GM23338 (cell line): ENCODE measurements at regions not wholly inside any gene's neighbourhood (a gene's known extent, or its start where the extent isn't known, plus 50 kb on each side); places are given as distances from the start of the nearest gene placed in this dataset.

Experiments used
- ATAC-seq: fragments of 200-7000 bp; cut with Tn5 transposase; 3 replicates; pipeline ENCODE4 v1.9.1; 2020
- DNase-seq: peaks from one replicate; pipeline ENCODE4 v3.0.0-alpha.2; 2015; ENCODE audit warnings: low spot score
- H2AFZ ChIP-seq: fragments of 200-600 bp; sonication (generic); 2 replicates; pipeline ENCODE4 v1.8.0; 2016; ENCODE audit warnings: antibody characterized with exemption, mild to moderate bottlenecking, moderate library complexity
- H3F3A ChIP-seq: fragments of 200-600 bp; sonication (generic); replicated peaks from 2 replicates; pipeline ENCODE4 v1.8.0; 2017; ENCODE audit warnings: antibody characterized with exemption, mixed run types, low read depth
- H3K27ac ChIP-seq: fragments of 200-600 bp; sonication (generic); 2 replicates; pipeline ENCODE4 v1.6.1; 2016; ENCODE audit warnings: low read depth
- H3K27me3 ChIP-seq: fragments of 200-600 bp; sonication (generic); 2 replicates; pipeline ENCODE4 v1.8.0; 2016; ENCODE audit warnings: mild to moderate bottlenecking, mixed run types, moderate library complexity; ENCODE audit not compliant: insufficient read depth
- H3K36me3 ChIP-seq: fragments of 200-600 bp; sonication (generic); 2 replicates; pipeline ENCODE4 v1.8.0; 2016; ENCODE audit warnings: mild to moderate bottlenecking; ENCODE audit not compliant: insufficient read depth
- H3K4me1 ChIP-seq: fragments of 200-600 bp; sonication (generic); 2 replicates; pipeline ENCODE4 v1.8.0; 2016; ENCODE audit warnings: mild to moderate bottlenecking, moderate library complexity; ENCODE audit not compliant: insufficient read depth
- H3K4me2 ChIP-seq: fragments of 200-600 bp; sonication (generic); 2 replicates; pipeline ENCODE4 v1.7.1; 2017; ENCODE audit warnings: mixed run types
- H3K4me3 ChIP-seq: fragments of 200-600 bp; sonication (generic); 2 replicates; pipeline ENCODE4 v1.6.1; 2016; ENCODE audit warnings: mixed run types
- H3K79me2 ChIP-seq: fragments of 200-600 bp; sonication (generic); replicated peaks from 2 replicates; pipeline ENCODE4 v1.8.0; 2017; ENCODE audit warnings: mild to moderate bottlenecking; ENCODE audit not compliant: insufficient read depth
- H3K9me2 ChIP-seq: fragments of 200-600 bp; sonication (generic); 2 replicates; pipeline ENCODE4 v1.8.0; 2017; ENCODE audit not compliant: insufficient read depth
- H4K20me1 ChIP-seq: fragments of 200-600 bp; sonication (generic); replicated peaks from 2 replicates; pipeline ENCODE4 v1.8.0; 2017; ENCODE audit warnings: mild to moderate bottlenecking; ENCODE audit not compliant: insufficient read depth
- H3K27ac Mint-ChIP-seq: 2 replicates; pipeline ENCODE4 v1.8.0; 2020; ENCODE audit warnings: inconsistent platforms, mild to moderate bottlenecking, moderate library complexity, mixed read lengths
- H3K27me3 Mint-ChIP-seq: 3 replicates; pipeline ENCODE4 v1.8.0; 2022; ENCODE audit warnings: low read depth, mild to moderate bottlenecking, moderate library complexity, mixed read lengths, inconsistent platforms; ENCODE audit not compliant: insufficient read depth, poor library complexity
- H3K36me3 Mint-ChIP-seq: 3 replicates; pipeline ENCODE4 v1.8.0; 2021; ENCODE audit warnings: low read depth, mild to moderate bottlenecking, inconsistent platforms, moderate library complexity, mixed read lengths
- H3K4me1 Mint-ChIP-seq: 3 replicates; pipeline ENCODE4 v1.8.0; 2020; ENCODE audit warnings: mild to moderate bottlenecking, inconsistent platforms, mixed read lengths
- H3K4me3 Mint-ChIP-seq: 3 replicates; pipeline ENCODE4 v1.8.0; 2021; ENCODE audit warnings: moderate library complexity, mild to moderate bottlenecking, inconsistent platforms, mixed read lengths
- H3K9me3 Mint-ChIP-seq: 3 replicates; pipeline ENCODE4 v1.8.0; 2020; ENCODE audit warnings: moderate library complexity, mild to moderate bottlenecking, inconsistent platforms, mixed read lengths
- CREB1 ChIP-seq: fragments of 250-450 bp; sonication (Bioruptor Pico); IDR thresholded peaks from 2 replicates; pipeline ENCODE4 v1.5.0; 2020; ENCODE audit warnings: low read depth, mild to moderate bottlenecking, moderate library complexity
- CTCF ChIP-seq, 2 experiments: fragments of 200-600 bp in 1 of 2; sonication (generic) in 1 of 2; conservative IDR thresholded peaks; 2 replicates each; pipeline versions ENCODE4 v1.5.1 to v1.6.1; 2016 to 2017; ENCODE audit warnings: antibody characterized with exemption in 2 of 2, low read depth in 2 of 2, mild to moderate bottlenecking in 2 of 2, moderate library complexity in 1 of 2
- ETS1 ChIP-seq: IDR thresholded peaks from 2 replicates; pipeline ENCODE4 v1.6.1; 2016; ENCODE audit warnings: antibody characterized with exemption
- EZH2 ChIP-seq: fragments of 200-600 bp; sonication (generic); IDR thresholded peaks from one replicate; pipeline ENCODE4 v1.8.0; 2017; ENCODE audit warnings: antibody characterized with exemption, mild to moderate bottlenecking, low read depth; ENCODE audit not compliant: unreplicated experiment
- EZH2phosphoT487 ChIP-seq: fragments of 200-600 bp; sonication (generic); IDR thresholded peaks from one replicate; pipeline ENCODE4 v1.8.1; 2018; ENCODE audit warnings: antibody characterized with exemption; ENCODE audit not compliant: unreplicated experiment
- JUNB ChIP-seq: IDR thresholded peaks from one replicate; pipeline ENCODE4 v1.6.1; 2016; ENCODE audit warnings: antibody characterized with exemption; ENCODE audit not compliant: unreplicated experiment
- NANOG ChIP-seq: IDR thresholded peaks from 2 replicates; pipeline ENCODE4 v1.6.1; 2016; ENCODE audit warnings: antibody characterized with exemption, borderline replicate concordance
- ZNF114 ChIP-seq: fragments of 250-450 bp; sonication (Bioruptor Pico); IDR thresholded peaks from 2 replicates; pipeline ENCODE4 v1.5.0; 2020; ENCODE audit warnings: mild to moderate bottlenecking, moderate library complexity
- ZNF331 ChIP-seq: fragments of 250-450 bp; sonication (Bioruptor Pico); IDR thresholded peaks from 2 replicates; pipeline ENCODE4 v1.5.0; 2020; ENCODE audit warnings: low read depth, mild to moderate bottlenecking, moderate library complexity

GRCh38 chr1:207967703-207968102, 56.8 kb upstream of the CD34 start:
- Mint-ChIP-seq H3K27me3 (peaks cover 18% of the 10 kb centered on the region), H3K4me3 (no peak overlapping the region), H3K4me1 (peaks cover 13% of the 10 kb centered on the region), H3K36me3 (no peaks in the 10 kb centered on the region), H3K27ac (no peak overlapping the region), H3K9me3 (no peaks in the 10 kb centered on the region)
- DNase-seq (no peak), ATAC-seq (no peak)
- Histone ChIP-seq H3K4me3 (no peak overlapping the region), H3K27me3 (peaks cover 15% of the 10 kb centered on the region), H3K9me2 (no peaks in the 10 kb centered on the region), H2AFZ (no peak overlapping the region), H3K36me3 (no peaks in the 10 kb centered on the region), H3K79me2 (no peaks in the 10 kb centered on the region), H3K27ac (no peak overlapping the region), H3K4me2 (no peak overlapping the region), H3K4me1 (peaks cover 13% of the 10 kb centered on the region; the same call in 1 of the 2 replicates), H4K20me1 (no peaks in the 10 kb centered on the region), H3F3A (no peaks in the 10 kb centered on the region)
- TF ChIP-seq EZH2 = no peak
- TF ChIP-seq ZNF114 (CRISPR knock-in tag) = no peak
- no peak for TF ChIP-seq NANOG
- no peak for TF ChIP-seq JUNB
- no peak for TF ChIP-seq CREB1
- no peak for TF ChIP-seq ZNF331

- no peak overlapping the region for H3K27ac Mint-ChIP-seq
- Histone ChIP-seq H3K36me3 (no peaks in the 10 kb centered on the region), H3F3A (no peaks in the 10 kb centered on the region), H3K27me3 (peaks cover 26% of the 10 kb centered on the region), H3K9me2 (no peaks in the 10 kb centered on the region), H3K4me3 (no peak overlapping the region), H3K4me2 (no peak overlapping the region), H3K27ac (no peak overlapping the region), H2AFZ (no peak overlapping the region), H3K79me2 (no peaks in the 10 kb centered on the region), H3K4me1 (peaks cover 17% of the 10 kb centered on the region; the same call in 1 of the 2 replicates), H4K20me1 (no peaks in the 10 kb centered on the region)
- no peaks in the 10 kb centered on the region for H3K9me3 Mint-ChIP-seq
- no peak overlapping the region for H3K4me3 Mint-ChIP-seq
- H3K4me1 Mint-ChIP-seq = peaks cover 17% of the 10 kb centered on the region
- H3K27me3 Mint-ChIP-seq = peaks cover 18% of the 10 kb centered on the region
- no peaks in the 10 kb centered on the region for H3K36me3 Mint-ChIP-seq
- ATAC-seq = no peak
- TF ChIP-seq ZNF331 (no peak), EZH2 (no peak), EZH2phosphoT487 (no peak)
- no peak for DNase-seq
Measured at GRCh38 chr1:207966521-207966920, 55.6 kb upstream of the CD34 start.

- no peak overlapping the region for H3K4me3 Mint-ChIP-seq
- ATAC-seq = no peak
Measured at GRCh38 chr1:207965392-207966387, 54.8 kb upstream of the CD34 start.

More at GRCh38 chr1:207965392-207966387, 54.8 kb upstream of the CD34 start:
- H3K36me3 ChIP-seq = no peaks in the 10 kb centered on the region
- no peak overlapping the region for H3K4me3 ChIP-seq
- Mint-ChIP-seq H3K27me3 (peaks cover 23% of the 10 kb centered on the region), H3K9me3 (no peaks in the 10 kb centered on the region), H3K4me1 (peaks cover 17% of the 10 kb centered on the region), H3K36me3 (no peaks in the 10 kb centered on the region), H3K27ac (no peak overlapping the region)
- no peaks in the 10 kb centered on the region for H3K9me2 ChIP-seq
- no peaks in the 10 kb centered on the region for H3F3A ChIP-seq
- no peak overlapping the region for H3K27ac ChIP-seq
- TF ChIP-seq CTCF (conservative IDR thresholded peaks at IDR 0.05; ENCODE audit: low read depth in 2 of 2) (0 out of 4 replicates have a peak, but pooled peaks of 1 of the 2 experiments have one; percentile 12), EZH2phosphoT487 (no peak), ETS1 (no peak), ZNF331 (no peak), CREB1 (no peak), JUNB (no peak)
- peaks cover 34% of the 10 kb centered on the region for H3K27me3 ChIP-seq
- no peak overlapping the region for H3K4me2 ChIP-seq
- H3K4me1 ChIP-seq = peaks cover 17% of the 10 kb centered on the region; the same call in 1 of the 2 replicates
- H3K79me2 ChIP-seq = no peaks in the 10 kb centered on the region
- peak; percentile 13 for DNase-seq
- H4K20me1 ChIP-seq = no peaks in the 10 kb centered on the region
- H2AFZ ChIP-seq = no peak overlapping the region
